Tibial artery (tissue), 4 donors: ENCODE measurements at regions not wholly inside any gene's neighbourhood (a gene's known extent, or its start where the extent isn't known, plus 50 kb on each side); places are given as distances from the start of the nearest gene placed in this dataset.

Source experiments
- DNase-seq, 2 donors: peaks; one replicate each; pipeline ENCODE4 v3.0.0-alpha.2; 2019
- H3K27ac ChIP-seq, 2 donors: fragments of 200-600 bp; sonication (generic) in 1 of 2; 1 replicate in 1 of 2; 2 replicates in 1 of 2; pipeline ENCODE4 v1.5.1; 2018 to 2019; ENCODE audit warnings: mild to moderate bottlenecking in 1 of 2
- H3K27me3 ChIP-seq, 2 donors: fragments of 200-600 bp; sonication (generic) in 1 of 2; one replicate each; pipeline versions ENCODE4 v1.5.1 to v1.6.0; 2016 to 2019
- H3K36me3 ChIP-seq, 3 donors: fragments of 200-600 bp; sonication (generic) in 2 of 3; one replicate each; pipeline ENCODE4 v1.5.1; 2016 to 2019; ENCODE audit warnings: mild to moderate bottlenecking in 2 of 3
- H3K4me1 ChIP-seq, 4 donors: fragments of 200-600 bp; sonication (generic) in 2 of 4; 1 replicate in 3 of 4; 2 replicates in 1 of 4; pipeline ENCODE4 v1.5.1; 2016 to 2019
- H3K4me3 ChIP-seq, 2 donors: fragments of 200-600 bp; sonication (generic) in 1 of 2; 1 replicate in 1 of 2; 2 replicates in 1 of 2; pipeline ENCODE4 v1.5.1; 2018 to 2019; ENCODE audit warnings: mild to moderate bottlenecking in 2 of 2
- H3K9me3 ChIP-seq, 3 donors: fragments of 200-600 bp; sonication (generic) in 1 of 3; one replicate each; pipeline ENCODE4 v1.5.1; 2016 to 2019
- intact Hi-C: fragments of 100-400 bp; cut with DNase I; formaldehyde crosslinking; loops from one replicate; pipeline ENCODE4 v1.15.0; 2023; ENCODE audit warnings: low total_unique reads
- TF ChIP-seq, protein P1 (sequence below), 2 experiments: fragments of 200-600 bp in 1 of 2; fragments of 450-650 bp in 1 of 2; IDR thresholded peaks; one replicate each; pipeline ENCODE4 v1.5.1; 2017 to 2019; ENCODE audit warnings: antibody characterized with exemption in 2 of 2, mild to moderate bottlenecking in 1 of 2, moderate library complexity in 1 of 2

DNA sequence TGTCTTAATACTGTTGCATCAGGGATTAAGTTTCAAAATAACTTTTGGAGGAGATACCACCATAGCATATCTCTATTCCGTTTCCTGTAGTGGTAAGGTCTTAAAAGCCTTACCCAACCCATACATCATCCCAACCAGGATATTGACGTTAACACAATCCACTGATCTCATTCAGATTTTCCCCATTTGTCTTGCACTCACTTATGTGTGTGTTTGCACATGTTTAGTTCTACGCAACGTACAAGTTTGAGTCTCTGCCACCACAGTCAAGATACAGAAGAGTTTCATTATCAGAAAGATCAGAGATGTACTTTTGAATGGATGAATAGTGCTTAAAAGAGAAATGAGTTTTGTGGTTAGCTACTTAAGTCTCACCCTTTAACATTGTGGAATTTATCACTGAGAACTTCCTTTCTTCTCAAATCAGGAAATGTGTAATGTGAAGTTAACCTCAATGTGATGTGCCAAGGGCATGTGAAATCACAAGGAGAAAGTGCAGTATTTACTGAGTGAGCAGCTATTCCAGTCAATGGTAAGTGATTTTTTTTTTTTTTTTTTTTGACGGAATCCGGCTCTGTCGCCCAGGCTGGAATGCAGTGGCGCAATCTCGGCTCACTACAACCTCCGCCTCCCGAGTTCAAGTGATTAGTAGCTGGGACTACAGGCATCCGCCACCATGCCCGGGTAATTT is 69.2 kb upstream of the EPHA4 start:
- TF ChIP-seq, protein P1, sequence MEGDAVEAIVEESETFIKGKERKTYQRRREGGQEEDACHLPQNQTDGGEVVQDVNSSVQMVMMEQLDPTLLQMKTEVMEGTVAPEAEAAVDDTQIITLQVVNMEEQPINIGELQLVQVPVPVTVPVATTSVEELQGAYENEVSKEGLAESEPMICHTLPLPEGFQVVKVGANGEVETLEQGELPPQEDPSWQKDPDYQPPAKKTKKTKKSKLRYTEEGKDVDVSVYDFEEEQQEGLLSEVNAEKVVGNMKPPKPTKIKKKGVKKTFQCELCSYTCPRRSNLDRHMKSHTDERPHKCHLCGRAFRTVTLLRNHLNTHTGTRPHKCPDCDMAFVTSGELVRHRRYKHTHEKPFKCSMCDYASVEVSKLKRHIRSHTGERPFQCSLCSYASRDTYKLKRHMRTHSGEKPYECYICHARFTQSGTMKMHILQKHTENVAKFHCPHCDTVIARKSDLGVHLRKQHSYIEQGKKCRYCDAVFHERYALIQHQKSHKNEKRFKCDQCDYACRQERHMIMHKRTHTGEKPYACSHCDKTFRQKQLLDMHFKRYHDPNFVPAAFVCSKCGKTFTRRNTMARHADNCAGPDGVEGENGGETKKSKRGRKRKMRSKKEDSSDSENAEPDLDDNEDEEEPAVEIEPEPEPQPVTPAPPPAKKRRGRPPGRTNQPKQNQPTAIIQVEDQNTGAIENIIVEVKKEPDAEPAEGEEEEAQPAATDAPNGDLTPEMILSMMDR (IDR thresholded peaks at IDR 0.05) = no peak
- DNase-seq = no peak
- no peak overlapping the region for H3K4me3 ChIP-seq
- intact Hi-C loops = no loop called here
- H3K27ac ChIP-seq = no peak overlapping the region
- H3K27me3 ChIP-seq = no peaks in the 10 kb centered on the region
- no peaks in the 10 kb centered on the region for H3K9me3 ChIP-seq
- no peaks in the 10 kb centered on the region for H3K36me3 ChIP-seq
- H3K4me1 ChIP-seq = peaks cover 0 to 13% (median 0%) of the 10 kb centered on the region in 4 donors

DNA sequence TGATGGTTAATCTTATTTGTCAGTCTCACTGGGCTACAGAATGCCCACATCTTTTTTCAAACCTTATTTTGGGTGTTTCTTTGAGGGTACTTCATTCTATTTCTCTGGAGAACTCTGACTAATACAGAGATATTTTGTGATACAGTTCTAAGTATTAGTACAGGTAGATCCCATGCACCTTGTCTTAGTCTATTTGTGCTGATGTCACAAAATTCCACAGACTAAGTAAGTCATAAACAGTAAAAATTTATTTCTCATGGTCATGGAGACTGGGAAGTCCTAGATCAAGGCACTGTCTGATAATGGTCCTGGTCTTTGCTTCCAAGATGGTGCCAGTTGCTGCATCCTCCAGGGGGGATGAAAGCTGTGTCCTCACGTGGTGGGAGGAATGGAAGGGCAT is 68.6 kb upstream of the EPHA4 start:
- TF ChIP-seq, protein P1 (IDR thresholded peaks at IDR 0.05) = no peak
- H3K4me1 ChIP-seq = peaks cover 0 to 13% (median 0%) of the 10 kb centered on the region in 4 donors
- no peak for DNase-seq
- no peak overlapping the region for H3K4me3 ChIP-seq
- H3K36me3 ChIP-seq = no peaks in the 10 kb centered on the region
- no peak overlapping the region for H3K27ac ChIP-seq
- no peaks in the 10 kb centered on the region for H3K27me3 ChIP-seq
- no peaks in the 10 kb centered on the region for H3K9me3 ChIP-seq
- intact Hi-C loops = no loop called here

DNA sequence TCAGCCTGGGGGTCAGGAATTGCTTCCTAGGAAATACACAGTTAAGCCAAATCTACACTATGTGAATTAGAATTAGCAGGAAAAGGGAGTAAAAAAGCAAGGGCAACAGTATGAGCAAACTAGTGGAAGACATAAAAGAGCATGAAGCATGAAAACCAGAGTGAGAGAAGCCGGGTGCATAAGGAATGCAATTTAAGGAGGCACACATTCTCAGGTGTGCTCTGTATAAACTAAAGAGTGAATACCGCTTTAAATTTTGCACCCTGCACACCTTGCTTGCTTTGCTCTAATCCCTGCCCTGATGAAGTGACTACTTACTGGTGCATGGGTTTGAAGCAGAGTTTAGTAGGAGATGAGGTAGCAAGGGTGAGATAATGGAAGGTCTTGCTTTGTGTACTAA is 65.7 kb upstream of the EPHA4 start:
- Histone ChIP-seq H3K27me3 (no peaks in the 10 kb centered on the region), H3K4me1 (peaks cover 0 to 11% (median 0%) of the 10 kb centered on the region in 4 donors), H3K9me3 (no peaks in the 10 kb centered on the region), H3K36me3 (no peaks in the 10 kb centered on the region), H3K27ac (no peak overlapping the region), H3K4me3 (no peak overlapping the region)
- TF ChIP-seq, protein P1 (IDR thresholded peaks at IDR 0.05) = no peak
- intact Hi-C loops = no loop called here
- no peak for DNase-seq

DNA sequence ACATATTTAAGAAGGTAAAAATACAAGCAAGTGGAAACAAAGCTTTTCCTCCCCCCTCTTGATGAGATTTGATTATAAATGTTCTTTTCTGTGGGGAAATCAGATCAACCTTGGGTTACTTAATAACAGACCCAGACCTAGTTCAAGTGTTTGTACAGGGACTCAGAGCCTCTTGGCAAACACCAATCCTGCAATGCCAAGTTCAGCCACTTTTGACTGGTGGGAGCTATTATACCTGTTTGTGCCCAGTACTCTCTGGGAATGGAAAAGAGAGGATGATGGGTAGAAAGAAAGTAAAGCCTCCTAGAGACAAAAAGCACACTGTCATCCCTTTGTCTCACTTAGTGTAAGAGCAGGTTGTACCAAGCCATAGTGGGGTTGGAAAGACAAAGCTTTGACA is 63.8 kb upstream of the EPHA4 start:
- no peak for DNase-seq
- Histone ChIP-seq H3K27ac (no peak overlapping the region), H3K4me1 (no peaks in the 10 kb centered on the region), H3K27me3 (no peaks in the 10 kb centered on the region), H3K4me3 (no peak overlapping the region), H3K36me3 (no peaks in the 10 kb centered on the region), H3K9me3 (no peaks in the 10 kb centered on the region)
- TF ChIP-seq, protein P1 (IDR thresholded peaks at IDR 0.05) = no peak
- intact Hi-C loops = no loop called here

DNA sequence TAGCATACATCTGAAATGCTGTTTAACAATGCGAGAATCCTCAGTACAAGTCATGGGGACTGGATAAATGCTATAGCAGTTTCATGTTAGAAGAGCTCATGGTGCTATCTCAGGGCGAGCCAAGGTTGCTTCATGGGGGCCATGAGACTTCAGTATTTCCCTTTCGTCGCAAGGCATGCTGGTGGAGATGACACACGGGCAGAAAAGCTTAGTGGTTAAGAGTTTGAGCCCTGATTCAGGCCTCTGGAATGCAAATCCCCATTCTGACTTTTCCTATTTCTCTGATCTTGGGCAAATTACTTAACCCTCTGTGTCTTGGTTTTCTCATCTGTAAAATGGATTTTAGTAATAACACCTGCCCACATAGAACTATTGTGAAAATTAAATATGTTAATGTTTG is 57.4 kb upstream of the EPHA4 start:
- DNase-seq = no peak
- no peaks in the 10 kb centered on the region for H3K4me1 ChIP-seq
- no peaks in the 10 kb centered on the region for H3K27me3 ChIP-seq
- H3K27ac ChIP-seq = no peak overlapping the region
- no peak overlapping the region for H3K4me3 ChIP-seq
- intact Hi-C loops = no loop called here
- no peaks in the 10 kb centered on the region for H3K9me3 ChIP-seq
- H3K36me3 ChIP-seq = no peaks in the 10 kb centered on the region
- TF ChIP-seq, protein P1 (IDR thresholded peaks at IDR 0.05) = no peak

DNA sequence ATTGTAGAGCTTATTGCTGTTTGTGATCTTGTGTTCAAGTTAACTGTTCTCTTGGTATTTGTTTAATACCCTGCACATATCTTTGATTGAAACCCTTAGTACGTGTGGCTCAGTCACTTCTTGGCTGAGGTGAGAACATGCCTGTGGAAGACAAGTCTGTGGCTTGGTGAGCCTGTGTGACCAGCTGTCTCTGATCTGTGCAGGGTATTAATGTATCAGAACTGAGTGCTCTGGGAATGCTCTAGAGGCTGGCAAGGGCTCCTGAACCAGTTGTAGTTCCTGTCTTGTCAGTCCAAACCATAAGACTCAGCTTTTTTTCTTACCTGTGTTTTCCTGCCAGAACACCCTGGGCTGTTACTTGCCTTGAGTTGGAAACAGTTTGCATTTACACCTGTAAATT is 52.4 kb upstream of the EPHA4 start:
- intact Hi-C loops = no loop called here
- Histone ChIP-seq H3K9me3 (no peaks in the 10 kb centered on the region), H3K36me3 (no peaks in the 10 kb centered on the region), H3K4me3 (no peak overlapping the region), H3K4me1 (no peaks in the 10 kb centered on the region), H3K27me3 (no peaks in the 10 kb centered on the region), H3K27ac (no peak overlapping the region)
- DNase-seq = no peak
- TF ChIP-seq, protein P1 (IDR thresholded peaks at IDR 0.05) = no peak
